Hippocampal formation (tissue), 2 donors: ENCODE measurements at regions not wholly inside any gene's neighbourhood (a gene's known extent, or its start where the extent isn't known, plus 50 kb on each side); places are given as distances from the start of the nearest gene placed in this dataset.
A peak's percentile ranks its signal among the peaks of the same experiment; 100 is the strongest.

Experiments
- DNase-seq, 2 donors: peaks; one replicate each; lab custom pipeline; 2025; lab: John Stamatoyannopoulos, UW

DNA sequence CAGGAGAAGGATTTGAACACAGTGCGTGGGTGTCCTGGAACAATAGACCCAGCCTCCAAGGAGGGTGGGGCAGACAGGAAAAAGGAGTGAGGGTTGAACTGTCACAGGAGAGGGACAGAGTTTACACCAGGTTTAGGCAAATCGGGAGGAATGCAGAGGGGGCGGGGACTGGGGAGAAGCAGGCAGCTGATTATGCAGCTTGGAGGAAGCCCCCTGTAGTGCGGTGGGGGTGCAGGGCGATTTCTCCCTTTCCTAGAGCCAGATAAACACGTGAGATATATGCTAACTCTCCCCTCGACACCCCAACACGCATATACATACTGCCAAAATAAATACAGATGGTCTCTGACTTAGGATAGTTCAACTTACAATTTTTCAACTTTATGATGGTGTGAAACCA lies 108.6 kb upstream of the PRR20G start:
- DNase-seq, result no peak

DNA sequence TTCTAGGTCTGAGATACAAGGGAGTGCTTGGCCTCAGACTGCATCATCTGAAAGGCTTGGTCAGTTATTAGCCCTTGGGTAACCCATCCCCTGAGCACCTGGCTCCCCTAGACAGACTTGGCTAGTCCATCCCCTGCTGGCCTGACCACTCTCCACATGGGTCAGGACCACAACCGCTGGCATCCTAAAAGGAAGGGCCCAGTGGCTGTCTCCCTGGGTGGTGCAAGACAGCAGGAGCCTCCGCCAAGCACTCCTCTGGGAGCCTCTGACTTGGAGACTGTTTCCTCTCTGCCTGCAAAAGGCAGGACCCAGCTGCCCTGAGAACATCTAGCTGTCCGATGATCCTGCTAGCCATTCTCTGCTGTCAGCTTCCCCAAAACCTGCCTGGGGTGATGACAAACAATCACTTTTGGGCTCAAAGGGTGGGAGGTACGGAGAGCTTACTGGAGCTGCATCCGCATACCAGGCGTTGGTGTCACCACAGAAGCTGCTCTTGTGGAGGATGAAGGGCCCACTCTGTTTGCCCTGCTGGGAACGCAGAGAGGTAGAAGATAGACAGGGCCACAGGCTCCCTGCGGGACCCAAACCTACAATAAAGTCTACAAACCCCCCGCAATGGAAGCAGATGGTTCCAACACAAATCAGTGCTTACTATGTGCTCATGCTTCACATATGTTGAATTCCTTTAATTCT lies 108.0 kb upstream of the PRR20G start:
- no peak for DNase-seq

- no peak for DNase-seq
These were observed 107.3 kb upstream of the PRR20G start for GRCh38 chr3:127394984-127395662.

DNA sequence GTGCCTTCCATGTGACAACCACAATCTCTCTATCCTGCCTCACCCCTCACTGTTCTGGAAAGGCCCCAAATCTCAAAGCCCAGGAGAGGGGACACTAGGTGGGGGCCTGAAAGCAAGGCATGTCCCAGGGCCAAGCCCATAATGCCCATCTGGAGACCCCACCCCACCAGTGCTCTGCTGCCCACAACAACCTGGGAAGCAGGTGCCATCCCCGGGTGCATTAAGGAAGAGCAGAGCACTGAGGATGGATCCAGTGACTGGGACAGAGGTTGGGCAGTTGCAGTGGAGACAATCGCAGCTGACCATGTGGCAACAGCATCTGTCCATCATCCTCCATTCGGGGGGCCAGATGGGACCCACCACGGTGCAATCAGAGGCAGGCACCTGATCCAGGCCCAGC lies 106.2 kb upstream of the PRR20G start:
- DNase-seq, result no peak

DNA sequence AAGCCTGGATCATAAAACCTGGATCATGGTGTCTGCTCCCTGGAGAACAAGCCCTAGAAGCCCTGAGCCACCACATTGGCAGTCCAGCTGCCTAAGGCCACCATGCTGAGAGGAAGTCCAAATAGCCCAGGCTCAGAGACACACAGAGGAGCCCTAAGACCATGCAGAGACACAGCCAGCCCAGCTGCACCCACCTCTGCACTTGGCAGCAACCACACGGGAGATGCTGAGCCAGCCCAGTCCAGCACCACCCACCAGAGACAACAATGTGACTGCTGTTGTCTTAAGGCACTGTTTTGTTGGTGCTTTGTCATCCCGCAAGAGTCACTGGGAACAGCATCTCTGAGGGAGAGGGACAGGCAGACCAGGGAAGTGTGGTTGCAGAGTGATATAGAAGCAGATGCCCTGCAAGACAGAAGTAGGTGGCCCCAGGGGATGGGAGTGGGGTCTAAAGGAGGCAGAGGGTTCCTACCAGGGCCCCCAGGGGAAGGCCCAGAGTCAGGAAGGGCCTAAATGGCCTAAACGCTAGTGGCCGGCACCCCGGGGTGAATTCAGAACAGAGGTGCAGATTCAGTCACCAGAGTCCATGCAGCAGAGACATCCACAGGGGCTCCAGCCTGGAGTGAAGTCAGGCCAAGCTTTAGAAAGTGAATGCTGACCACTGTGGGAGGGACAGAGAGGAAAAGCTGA lies 105.4 kb upstream of the PRR20G start:
- DNase-seq, result no peak

- no peak for DNase-seq
These were observed 104.3 kb upstream of the PRR20G start for GRCh38 chr3:127392156-127392490.

- DNase-seq, result no peak
These were observed 103.8 kb upstream of the PRR20G start for GRCh38 chr3:127391436-127392155.

- no peak for DNase-seq
These were observed 102.6 kb upstream of the PRR20G start for GRCh38 chr3:127390365-127391025.

DNA sequence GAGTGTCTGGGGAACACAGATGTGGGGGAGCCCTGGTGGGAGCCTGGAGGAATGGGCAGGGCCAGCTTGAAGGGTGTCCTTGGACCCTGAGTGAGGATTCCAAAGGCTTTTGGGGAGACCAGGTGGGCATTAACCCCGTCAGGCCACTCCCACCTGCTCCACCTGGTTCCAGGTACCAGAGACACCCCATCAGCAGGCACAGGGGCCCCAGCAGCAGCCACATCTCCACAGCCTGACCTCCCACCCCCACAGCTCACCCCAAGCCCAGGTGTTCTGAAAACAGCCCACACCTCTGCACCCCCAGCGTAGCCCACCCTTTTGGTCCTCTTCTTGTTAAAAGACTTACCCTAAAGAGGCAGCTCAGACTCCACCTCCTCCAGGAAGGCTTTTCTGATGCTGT lies 102.1 kb upstream of the PRR20G start:
- DNase-seq, result no peak

DNA sequence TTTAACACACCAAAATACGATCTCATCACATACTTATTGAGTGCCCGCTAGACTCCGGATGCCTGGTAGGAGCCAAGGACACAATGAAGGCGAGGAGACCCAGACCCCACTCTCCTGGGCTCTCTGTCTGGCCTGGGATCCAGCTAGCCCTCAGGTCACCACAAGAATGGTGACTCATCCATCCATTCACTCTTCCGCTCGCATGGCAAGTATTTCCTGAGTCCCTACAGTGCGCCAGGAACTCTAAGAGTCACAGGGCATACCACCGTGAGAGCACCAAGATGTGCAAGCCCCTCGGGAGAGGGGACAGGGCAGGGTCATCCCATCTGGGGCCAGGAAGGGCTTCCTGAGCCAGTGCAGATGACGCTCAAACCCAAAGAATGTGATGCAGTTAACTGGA lies 101.6 kb upstream of the PRR20G start:
- DNase-seq, result no peak

DNA sequence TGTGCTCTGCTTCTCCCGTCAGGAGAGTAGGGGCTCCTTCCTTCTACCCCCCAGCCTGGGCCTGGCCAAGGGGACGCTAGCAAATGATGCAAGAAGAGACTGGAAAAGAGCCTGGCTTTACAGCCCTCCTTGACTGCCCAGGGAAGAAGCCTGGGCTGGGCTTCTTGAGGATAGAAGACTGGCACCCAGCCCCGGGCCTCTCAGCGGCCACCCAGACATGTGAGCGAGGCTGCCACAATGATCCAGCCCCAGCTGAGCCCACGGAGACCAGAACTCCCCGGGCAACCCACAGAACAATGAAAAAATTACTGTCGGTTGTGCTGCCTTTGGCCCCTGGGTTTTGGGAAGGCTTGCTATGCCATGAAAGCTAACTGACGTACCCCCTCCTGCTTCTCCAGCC lies 100.6 kb upstream of the PRR20G start:
- DNase-seq, result no peak

- no peak for DNase-seq
These were observed 99.8 kb upstream of the PRR20G start for GRCh38 chr3:127387556-127388153.

DNA sequence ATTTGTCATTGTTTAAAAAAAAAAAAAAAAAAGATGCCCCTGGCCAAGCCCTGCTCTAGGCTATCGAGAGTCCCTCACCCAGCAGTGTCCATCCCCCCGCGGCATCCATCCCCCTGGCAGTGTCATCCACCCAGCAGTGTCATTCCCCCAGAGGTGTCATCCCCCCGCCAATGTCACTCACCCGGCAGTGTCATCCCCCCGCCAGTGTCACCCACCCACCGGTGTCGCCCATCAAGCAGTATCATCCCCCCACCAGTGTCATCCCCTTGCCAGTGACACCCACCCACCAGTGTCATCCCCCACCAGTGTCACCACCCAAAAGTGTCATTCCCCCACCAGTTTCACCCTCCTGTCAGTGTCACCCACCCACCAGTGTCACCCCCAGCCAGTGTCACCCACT lies 99.3 kb upstream of the PRR20G start:
- no peak for DNase-seq

GRCh38 chr3:127386490-127386889 lies 98.6 kb upstream of the PRR20G start:
- DNase-seq, result no peak

GRCh38 chr3:127385540-127385870 lies 97.7 kb upstream of the PRR20G start:
- no peak for DNase-seq

DNA sequence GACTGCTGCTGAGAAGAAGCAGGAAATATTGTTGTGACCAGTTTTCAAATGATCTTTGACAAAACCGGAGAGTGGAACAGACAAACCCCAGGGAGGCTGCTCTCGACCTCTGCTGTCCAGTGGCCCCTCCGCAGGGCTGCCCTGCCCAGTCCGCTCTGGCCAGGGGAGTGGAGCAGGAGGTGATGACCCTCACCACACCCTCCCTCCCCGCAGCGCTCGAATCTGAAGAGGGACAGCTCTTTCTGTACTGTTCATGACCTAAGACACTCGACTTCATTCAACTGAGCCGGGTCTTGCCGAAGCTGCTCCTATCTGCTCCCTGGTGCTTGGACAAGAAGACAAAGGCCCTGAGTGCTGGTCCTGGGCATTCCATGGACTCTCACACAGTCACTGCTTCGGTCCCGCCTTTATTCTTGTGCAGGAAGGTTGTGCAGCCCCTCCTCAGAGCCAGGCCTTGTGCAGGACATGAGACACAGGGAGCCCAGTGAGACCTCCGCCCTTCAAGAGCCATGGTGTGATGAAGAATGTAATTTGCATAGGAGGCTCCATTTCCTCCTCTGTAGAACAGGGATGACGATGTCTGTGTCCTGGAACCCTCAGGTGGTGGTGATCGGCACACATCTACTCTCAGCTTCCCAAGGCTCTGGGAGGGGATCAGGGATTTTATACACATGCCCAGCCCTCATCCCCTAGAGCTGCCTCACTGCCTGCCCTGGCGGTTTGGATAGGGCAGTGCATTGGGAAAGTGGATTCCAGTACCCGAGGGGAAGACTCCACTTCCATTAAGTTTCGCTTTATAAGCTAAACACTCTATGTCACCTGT lies 97.1 kb upstream of the PRR20G start:
- DNase-seq, result no peak

DNA sequence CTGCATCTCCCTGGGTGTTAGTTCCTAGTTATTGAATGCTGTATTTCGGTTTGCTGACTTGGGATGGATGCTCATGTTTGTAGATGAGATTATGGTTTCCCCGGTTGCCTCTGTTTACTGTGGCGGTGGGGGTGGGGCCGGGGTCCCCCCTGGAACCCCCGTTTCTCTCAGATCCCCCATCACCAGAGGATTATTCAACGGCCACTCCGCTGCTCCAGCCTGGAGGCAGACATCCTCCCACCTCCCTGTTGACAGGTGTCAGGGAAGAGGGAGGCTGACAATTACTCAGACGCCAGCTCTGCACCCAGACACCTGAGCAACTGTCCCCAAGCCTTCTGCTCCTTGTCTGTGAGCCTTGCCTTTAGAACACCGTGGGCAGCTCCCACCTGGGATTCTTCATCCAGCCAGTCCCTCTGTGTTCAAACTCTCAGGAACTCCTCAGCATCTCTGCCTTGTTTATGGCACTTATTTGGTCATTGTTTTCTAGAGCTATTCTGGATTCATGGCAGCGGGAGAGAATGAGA lies 95.9 kb upstream of the PRR20G start:
- DNase-seq, result peak in 1 of 2 donors; percentile 15

- DNase-seq, result no peak
These were observed 90.2 kb upstream of the PRR20G start for GRCh38 chr3:127377801-127378655.

- DNase-seq, result no peak
These were observed 87.5 kb upstream of the PRR20G start for GRCh38 chr3:127375151-127375930.
